GM19239 (cell line): ENCODE measurements at regions not wholly inside any gene's neighbourhood (a gene's known extent, or its start where the extent isn't known, plus 50 kb on each side); places are given as distances from the start of the nearest gene placed in this dataset.
"Not testable (repeated sequence)": the region's sequence is repeated elsewhere in the genome, so short reads cannot be mapped to it uniquely, and the experiment has no call there.

Experiments
- DNase-seq: peaks from one replicate; pipeline ENCODE4 v3.0.0; 2011; ENCODE audit warnings: low spot score; ENCODE audit not compliant: insufficient read length
- FAIRE-seq: peaks from 2 replicates; lab custom pipeline; 2011; peaks lifted over from hg19 to GRCh38; lab: Jason Lieb, UNC

DNA sequence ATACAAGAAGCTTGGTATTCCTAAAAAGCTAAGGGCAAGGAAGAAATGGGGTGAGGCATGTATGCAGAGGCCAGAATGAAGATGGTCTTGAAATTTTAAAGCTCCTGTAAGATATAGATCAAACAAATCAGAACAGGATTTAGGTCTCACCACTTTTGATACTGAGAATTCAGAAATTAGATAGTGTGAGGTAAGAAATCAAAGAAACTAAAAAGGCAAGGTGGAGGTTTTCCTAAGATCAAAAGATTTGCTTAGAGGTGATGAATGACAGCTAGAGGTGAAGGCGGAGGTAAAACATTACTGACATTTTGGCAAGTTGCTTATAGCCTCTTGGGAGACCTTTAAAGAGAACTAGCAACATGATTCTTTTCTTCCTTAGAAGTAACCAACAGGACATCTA, 225.2 kb upstream of the SGK1 start:
- DNase-seq (no peak), FAIRE-seq (no peak)

DNA sequence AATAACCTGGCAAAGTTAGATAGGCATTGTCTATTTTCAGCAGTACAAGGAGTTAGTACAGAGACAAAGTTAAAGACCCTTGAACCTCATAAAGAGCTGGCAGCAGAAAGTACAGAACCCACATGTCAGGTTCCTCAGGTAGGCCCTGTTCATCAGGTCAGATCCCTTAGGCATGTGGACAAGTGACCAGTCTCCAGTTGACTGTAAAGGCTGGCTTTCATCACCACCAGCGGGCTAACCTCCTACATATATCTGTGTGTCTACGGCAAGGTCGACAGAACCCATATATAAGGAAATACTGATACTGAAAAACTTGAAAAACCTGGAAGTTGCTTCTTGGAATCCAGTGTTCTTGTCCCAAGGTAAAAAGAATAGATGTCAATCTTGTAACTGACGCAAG, 223.1 kb upstream of the SGK1 start:
- FAIRE-seq (no peak), DNase-seq (no peak)

DNA sequence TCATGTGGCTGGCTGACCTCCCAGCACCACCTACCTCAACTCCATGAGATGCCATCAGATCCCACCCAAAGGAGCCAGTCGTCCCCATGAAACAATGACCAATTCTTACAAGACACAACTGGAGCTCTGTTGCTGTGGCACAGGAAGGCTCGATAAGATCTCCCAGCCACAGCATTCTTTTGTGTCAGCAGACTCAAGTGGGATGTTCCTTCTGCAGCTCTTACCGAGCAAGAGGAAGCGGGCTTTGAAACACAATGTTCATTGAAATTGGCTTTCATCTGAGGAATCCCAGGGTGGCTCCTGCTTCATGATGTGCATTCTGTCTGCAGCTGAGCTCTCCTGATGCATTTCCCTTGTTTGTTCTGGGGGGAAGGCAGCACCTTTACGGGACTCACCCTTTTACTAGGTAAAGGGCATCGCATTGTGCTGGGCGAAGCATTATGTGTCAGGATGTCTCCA, 222.0 kb upstream of the SGK1 start:
- FAIRE-seq (no peak), DNase-seq (no peak)

DNA sequence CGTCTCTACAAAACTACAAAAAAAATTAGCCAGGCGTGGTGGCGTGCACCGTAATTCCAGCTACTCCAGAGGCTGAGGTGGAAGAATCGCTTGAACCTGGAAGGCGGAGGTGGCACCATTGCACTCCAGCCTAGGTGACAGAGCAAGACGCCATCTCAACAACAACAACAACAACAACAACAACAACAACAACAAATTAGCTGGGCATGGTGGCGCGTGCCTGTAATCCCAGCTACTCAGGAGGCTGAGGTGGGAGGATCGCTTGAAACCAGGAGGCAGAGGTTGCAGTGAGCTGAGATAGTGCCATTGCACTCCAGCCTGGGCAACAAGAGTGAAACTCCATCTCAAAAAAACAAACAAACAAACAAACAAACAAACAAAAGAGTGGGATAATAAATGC, 219.9 kb upstream of the SGK1 start:
- FAIRE-seq, DNase-seq: not testable (repeated sequence)

DNA sequence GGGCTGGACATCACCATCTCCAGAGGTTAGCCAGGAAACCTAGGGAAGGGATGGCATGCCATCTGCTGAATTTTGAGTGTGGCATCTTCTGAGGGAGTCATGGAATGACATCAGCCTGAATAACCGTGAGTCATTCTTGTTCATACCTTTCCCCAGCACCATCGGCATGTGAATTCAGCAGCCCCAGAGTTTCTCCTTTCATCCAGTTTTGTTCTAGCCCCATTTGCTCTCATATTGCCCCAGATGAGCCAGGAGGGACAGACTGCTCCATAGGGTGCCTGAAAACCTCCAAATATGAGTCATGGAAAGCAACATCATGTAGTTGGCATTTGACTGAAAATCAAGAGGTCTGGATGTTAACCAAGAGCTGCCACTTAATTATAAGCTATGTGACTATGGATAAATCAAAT, 219.2 kb upstream of the SGK1 start:
- DNase-seq (no peak), FAIRE-seq (no peak)

DNA sequence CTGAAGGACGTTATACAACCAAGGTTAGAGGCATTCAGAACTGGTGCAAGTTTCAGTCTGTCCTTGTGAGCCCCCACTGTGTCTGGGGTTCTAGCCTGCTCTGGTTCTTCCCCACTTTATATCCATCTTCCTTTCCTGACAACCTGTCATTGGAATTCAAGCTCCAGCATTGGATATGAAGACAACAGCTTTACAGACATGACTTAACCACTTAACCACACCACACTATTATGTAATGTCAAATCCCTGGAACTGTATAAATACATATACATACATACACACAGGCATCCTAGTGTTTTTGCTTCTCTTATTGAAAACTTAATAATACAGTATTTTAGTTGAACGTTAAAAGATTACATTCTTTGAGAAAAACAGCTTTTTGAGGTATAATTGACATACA, 217.9 kb upstream of the SGK1 start:
- DNase-seq, result no peak
- no peak for FAIRE-seq

DNA sequence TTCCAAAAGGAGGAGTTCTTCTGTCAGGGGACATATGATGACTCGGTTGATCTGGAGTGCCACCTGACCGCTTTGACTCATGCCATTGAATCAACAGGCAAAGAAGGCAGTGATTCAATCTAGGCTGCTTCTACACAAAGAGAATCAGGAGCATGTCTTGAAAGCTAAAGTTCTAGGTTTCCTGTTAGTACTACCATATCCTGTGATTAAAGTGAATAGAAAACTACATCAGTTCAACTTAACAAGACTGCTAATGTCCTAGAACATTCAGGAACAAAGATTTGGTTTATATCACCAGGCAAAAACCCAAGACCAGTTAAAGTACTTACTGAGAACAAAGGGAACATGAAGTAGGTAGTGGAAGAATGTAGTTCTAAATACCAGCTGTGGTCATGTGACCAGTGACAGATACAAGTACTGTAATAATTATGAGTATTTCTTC, 216.8 kb upstream of the SGK1 start:
- FAIRE-seq (no peak), DNase-seq (no peak)

DNA sequence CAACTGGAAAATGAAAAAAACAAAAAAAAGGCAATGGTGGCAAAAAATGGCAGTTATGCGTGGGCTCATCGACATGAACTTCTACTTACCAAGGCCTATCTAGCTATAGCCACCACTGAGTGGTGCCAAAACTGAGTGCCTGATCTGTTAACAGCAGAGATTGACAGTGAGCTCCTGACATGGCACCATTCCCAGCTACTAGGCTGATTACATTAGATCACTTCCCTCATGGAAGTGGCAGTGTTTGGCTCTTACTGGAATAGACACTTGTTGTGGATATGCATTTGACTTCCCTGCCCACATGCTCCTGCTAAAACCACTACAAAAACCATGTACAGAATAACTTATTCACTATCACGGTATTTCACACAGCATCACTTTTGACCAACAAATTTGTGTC, 216.1 kb upstream of the SGK1 start:
- DNase-seq, result no peak

DNA sequence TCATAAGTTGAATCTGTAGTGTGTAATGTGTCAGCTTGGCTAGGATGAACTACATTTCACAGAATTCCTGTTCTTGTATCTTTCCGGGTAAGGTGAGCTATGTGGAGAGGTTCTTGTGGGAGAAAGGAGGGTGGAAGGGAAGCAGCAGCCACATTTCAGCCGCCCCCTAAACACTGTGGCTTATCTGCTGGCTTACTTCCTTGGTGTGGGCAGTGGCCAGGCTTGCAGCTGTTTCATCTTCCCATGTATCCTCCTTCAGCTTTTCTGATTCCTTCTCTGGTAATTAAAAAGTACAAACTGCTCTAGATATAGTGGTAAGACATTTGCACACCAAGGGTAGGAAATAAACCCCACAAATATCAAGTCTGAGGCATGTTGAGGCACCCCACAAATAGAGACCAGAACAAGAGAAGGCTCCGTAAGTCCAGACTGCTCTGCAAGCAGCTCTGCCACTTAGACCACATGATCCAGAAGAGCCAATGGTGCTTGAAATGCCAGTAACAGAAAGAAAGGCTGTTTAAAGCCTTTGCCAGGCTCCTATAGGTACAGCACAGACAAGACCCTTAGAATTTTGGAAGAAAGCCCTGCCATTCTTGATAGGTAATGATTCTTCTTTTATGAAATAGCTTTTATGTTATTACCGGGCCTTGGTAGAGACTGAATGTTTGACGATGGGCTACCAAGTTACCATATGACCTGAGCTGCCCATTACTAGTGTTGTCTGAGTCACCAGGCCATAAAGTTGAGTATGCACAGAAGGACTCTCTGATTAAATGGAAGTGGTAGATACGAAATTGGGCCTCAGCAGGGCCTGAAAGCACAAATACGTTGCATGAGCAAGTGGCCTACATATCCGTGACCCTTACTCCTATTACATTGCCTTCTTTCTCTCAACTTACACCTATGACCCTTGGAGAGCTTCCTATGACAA, 215.0 kb upstream of the SGK1 start:
- FAIRE-seq, result no peak
- DNase-seq, result no peak

More for the DNA sequence above, 216.1 kb upstream of the SGK1 start:
- FAIRE-seq, result no peak

DNA sequence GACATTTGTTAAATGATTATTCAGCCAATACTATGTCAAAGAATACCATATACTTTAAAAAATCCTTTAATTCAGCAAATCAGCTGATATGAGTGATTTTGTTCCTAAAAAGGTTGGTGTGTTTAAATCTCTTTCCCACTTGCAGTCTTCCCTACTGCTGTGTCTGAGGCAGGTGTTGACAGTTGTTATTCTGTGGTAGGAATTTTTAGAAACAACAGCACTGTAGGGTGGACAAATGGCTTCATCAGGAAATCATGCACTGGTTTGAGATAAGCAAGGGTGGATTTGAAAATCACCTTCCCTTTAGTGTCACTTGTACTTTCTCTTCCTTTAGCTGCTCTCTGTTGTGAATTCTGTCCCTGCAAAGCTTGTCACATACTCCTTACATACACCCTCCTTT, 213.7 kb upstream of the SGK1 start:
- DNase-seq (no peak), FAIRE-seq (no peak)

DNA sequence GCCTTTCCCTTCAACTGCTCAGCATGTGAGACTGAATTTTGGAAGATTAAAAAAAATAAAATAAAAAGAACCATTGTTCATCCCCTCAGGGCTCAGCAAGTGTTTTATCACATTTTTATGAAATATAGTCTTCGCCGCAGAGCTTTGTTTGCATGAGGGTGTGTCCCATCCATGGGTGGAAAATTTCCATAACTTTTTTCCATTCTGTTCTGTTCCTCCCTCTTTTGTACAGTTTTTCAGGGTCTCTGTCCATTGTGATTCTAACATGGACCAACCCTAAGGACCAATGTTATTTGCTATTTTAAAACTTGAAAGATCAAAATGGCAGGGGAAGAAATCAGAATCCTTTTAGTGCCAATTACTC, 213.3 kb upstream of the SGK1 start:
- DNase-seq (no peak), FAIRE-seq (no peak)

DNA sequence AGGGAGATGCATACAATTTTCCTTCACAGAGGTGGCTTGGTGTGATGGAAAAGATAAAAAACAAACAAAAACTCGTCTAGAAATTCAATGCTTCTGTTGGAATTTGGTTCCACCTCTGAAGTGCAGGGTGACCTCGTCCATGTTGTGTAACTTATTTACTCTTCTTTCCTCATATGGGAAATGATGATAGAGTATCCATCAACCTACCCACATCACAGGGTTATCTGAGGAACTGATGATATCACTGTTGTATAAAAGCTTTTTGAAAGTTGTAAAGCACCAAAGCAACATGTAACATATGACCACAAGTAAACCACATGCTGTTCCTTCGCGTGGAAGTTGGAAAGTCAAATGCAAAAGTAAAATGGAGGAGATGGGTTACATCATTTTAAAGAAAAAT, 212.0 kb upstream of the SGK1 start:
- no peak for FAIRE-seq
- DNase-seq, result no peak

DNA sequence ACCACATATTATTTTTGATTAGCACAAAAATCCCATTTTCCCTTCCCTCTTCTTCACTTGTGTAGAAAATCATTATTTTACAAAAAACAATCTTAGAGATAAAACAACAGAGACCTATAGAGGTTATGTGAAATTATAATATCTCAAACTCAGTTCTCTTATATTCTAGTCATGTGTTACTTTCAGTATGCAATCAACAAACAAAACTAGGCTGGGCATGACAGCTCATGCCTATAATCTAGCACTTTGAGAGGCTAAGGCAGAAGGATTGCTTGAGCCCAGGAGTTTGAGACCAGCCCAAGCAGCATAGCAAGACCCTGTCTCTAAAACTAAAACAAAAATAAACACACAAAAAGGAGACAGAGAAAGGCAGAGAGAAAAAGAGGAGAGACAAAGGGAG, 211.4 kb upstream of the SGK1 start:
- FAIRE-seq (no peak), DNase-seq (no peak)

DNA sequence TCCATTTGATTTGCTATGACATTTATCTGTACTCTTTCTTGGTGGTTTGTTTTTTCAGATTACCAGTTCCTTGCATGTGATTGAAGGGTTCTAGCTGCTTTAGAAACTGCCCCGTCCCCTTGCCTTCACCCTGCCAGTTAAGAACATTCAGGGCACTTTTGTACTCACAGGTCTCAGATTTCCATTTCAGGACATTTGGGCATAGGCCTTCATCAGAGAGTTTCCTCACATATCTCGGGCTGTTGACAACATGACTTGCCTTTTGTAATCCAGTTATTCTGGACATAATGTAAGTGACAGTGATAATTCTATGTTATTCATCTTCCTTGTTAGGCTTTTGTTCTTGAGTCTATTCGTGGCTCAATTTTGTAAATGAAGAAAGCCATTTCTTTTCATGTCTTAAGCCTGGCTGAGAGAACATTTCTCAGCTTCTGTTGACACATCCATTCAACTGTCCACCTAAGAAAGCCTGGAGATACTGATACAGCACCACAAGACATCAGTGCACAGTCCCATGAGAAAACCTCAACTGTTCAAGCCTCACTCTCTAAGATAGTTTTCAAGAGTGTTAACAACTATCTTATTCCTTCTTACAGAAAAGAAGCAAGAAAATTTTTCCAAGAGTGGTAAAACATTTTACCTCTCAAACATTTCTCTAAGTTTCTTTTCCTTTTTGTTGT, 209.3 kb upstream of the SGK1 start:
- DNase-seq (no peak), FAIRE-seq (no peak)

DNA sequence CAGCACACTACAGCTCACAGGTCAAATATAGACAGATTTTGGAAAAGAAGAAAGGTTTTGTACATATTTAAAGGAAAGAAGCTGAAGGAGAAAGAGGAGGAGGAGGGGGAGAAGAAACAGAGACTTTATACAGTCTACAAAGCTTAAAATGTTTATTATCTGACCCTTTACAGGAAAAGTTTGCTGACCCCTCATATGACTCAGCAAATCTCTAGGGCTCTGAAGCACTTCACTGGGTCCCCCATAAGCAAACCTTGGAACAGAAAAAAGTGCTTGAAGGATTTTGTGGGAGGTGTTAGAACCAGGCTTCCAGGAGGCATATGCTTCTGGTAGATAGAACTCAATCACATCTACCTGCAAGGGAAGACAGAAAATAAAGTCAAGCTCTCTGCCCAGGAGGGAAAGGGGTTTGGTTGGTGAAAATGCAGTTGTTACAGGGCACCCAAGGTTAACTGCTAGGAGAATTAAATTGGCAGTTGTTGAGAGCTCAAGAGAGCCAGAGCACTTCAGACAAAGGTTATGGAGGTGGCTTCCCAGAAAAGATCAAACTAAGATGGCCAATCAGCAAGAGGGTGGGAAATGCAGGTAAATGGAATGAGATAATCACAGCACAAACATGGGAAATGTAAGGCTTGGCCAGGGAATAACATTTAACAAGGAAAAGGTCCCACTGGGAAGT, 207.4 kb upstream of the SGK1 start:
- no peak for DNase-seq
- FAIRE-seq, result no peak

DNA sequence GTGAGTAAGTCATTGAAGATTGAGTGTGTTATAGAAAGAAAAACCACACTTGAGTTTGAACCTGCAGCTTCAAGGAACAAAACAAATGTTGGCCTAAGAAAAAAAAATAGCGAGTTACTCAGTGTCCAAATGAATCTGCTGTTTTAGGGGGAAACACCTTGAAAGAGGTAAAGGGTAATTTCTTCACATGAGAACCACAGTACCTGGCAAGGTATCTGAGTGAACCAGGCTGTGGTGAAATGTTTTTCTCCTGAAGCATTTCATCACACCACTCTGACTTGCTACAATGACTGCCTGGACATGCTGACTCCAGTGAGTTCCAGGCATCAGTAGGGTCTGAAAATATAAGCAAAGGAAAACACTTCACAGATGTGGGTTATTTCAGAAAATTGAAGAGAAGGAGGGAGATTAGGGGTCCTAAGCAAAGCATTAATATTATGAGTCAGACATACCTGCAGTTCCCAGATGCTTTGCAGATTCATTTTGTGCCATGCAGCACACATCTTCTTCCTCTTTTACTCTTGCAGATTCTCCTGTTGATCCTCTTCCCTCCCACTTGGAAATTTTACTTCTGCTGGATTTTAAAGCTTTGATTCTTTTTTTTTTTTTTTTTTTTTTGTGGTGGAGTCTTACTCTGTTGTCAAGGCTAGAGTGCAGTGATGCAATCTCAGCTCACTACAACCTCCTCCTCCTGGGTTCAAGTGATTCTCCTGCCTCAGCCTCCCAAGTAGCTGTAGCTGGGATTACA, 206.2 kb upstream of the SGK1 start:
- DNase-seq, result no peak
- FAIRE-seq, result no peak

DNA sequence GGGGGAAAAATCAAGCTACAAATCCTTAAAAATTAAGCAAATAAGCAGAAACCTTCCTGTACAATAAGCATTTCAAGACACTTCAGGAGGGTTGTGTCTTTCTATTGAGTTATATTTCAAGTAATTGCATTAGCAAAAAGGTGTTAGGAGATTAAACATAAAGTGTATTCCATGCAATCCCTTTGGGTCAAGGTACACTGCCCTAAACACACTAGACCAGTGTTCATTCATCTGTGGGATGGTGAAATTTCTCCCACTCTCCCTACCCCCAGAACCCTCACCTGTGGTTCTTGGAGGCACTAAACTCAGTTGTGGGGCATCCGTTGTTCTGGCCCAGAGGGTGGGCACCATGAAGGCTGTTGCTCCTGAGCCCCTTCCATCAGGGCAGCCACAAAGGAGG, 205.1 kb upstream of the SGK1 start:
- DNase-seq (no peak), FAIRE-seq (no peak)

DNA sequence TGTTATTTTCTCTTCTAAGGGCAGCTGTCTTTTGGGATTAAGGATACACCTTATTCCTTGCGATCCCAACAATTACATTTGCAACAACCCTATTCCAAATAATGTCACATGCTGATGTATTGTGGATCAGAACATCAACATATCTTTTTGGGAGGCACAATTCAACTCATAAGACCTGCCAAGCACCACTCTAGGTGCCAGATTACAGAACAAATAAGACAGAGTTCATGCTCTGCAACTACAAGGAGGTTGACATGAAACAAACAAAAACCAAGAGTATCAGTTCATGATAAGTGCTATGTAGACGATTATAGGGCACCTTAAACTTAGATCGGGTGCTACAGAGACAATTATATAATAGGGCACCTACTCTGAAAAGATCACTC, 203.2 kb upstream of the SGK1 start:
- DNase-seq (no peak), FAIRE-seq (no peak)

DNA sequence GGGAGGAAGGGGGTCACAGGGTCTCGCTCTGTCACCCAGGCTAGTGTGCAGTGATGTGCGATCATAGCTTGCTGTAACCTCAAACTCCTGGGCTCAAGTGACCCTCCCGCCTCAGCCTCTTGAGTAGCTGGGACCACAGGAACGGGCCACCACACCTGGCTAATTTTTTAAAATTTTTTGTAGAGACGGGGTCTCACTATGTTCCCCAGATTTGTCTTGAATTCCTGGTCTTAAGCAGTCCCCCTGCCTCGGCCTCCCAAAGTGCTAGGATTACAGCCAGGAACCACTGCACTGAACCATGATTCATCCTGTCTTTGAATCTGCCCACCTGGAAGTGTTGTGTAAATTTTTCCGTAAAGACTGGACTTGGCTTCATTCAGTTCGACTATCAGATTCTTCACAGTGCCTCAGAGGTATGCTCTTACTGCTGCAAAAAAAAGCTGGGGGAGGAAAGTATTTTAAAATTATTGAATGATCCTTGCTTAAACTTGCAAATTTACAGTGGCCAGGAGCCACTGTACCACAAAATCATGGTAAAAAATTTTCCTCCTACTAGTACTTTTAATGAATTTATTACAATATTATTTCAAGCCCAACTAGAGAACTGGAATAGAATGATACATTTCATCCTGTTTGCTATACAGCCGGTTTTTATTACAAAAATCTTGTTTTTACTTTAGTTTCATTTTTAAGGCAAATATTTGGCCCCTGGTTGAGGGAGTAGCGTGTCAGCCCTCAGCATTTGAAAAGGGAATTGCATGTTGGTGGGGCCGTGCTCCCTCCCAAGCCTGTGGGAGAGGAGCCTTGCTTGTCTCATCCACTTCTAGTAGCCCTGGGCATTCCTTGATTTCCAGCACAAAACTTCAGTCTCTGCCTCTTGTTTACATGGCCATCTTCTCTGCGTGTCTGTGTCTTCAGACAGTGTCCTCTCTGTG, 202.5 kb upstream of the SGK1 start:
- FAIRE-seq (no peak), DNase-seq (no peak)
